HG03457 (cell line): ENCODE measurements at regions not wholly inside any gene's neighbourhood (a gene's known extent, or its start where the extent isn't known, plus 50 kb on each side); places are given as distances from the start of the nearest gene placed in this dataset.

Experiments
- ATAC-seq: cut with Tn5 transposase; IDR thresholded peaks from one replicate; pipeline ENCODE4 v1.9.1; 2021; ENCODE audit warnings: moderate number of reproducible peaks; ENCODE audit not compliant: unreplicated experiment

DNA sequence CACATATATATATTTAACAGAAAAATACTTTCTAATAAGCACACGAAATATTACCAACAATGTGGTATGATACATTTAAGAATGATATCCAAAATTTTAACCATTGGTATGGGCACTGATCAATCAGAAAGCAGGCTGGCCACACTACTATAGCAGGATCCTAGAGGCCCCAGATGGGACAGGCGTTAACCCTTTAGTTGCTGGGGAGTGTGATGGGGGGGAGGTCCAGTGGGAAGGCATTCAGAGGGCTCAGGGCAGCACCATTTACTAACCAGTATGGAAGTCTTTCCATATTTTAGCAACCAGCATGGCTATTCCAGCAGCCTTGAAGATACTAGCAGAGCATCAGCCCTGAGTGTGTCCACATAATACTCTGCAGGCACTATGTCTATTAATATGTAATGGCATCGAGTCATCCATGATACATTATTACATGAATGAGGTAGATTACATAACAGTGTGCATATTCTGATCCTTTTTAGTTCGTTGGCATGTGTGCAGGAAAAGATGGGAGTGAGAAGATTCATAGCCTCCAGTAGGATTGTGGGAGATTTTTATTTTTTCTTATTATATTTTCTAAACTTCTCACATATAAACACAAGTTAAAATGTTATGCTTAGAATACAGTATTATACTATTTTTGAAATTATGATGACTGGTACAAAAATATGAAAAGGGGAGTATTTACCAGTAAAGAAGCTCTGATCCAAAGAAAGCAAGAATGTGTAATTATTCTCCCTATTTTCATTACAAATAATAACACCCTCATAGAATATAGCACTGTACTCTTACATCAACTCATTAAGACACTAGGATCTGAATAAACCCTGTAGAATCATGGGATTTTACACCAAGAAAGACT, 78.9 kb downstream of the FAM217A start:
- no peak for ATAC-seq

DNA sequence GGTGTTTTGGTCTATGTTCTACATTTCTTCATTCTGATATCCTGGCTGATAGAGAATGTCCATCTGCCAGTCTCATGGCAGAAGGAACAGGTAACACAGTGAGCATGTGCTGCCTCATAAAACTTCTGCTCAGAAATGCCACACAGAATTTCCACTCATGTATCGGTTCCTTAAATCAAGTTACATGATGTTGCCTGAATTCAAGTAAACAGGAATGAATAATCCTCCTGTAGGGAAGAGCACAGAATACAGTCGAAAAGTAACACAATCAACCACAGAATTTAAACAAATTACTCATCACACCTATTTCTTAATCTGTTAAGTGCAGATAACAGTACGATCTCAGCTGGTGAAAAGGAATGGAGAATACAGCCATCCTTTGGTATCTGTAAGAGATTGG, 74.7 kb downstream of the FAM217A start:
- ATAC-seq: no peak

DNA sequence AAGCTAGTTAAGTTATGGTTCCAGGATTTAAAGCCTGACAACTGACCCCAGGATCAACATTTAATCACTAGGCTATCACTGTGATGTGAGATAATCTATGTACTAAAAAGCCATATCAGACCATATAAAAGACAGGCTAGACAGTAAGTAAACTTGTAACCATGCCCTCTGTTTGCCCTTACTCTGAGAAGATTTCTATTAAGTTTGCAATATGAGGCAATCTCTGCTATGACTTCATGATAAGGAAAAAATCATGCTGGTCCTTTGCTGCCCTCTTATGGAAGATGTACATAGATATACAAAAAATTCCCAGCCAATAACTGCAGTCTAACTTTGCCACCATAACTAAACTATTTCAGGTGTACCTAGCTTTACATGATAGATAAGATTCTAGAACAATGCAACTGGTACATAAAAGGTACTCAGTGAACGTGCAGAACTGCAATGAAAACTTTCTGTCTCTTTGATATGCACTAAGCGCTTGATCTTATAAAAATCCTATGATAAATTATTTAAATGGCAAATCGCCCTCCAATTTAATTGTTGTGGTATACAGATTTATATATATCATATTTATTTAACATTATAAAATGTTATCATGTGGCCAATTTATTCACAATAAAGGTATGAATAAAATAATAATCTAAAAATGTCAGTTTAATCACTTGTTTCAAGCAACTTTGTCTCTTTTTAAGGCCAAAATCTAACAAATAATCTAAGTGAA, 70.5 kb downstream of the FAM217A start:
- ATAC-seq: no peak

DNA sequence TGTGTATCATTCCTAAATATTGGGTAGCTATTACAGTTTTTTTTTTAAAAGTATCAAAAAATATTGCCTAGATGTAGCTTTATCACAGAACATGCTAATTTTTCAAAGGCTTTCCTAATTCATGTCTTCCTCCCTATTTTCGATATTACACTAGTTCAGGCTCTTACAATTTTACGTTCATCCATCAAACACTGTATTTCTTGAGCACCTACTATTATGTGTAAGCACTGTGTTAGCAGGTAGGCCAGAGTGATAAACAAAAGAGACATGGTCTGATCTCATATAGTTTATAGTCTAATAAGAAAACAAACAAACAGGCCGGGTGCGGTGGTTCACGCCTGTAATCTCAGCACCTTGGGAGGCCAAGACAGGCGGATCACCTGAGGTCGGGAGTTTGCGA, 69.5 kb downstream of the FAM217A start:
- no peak for ATAC-seq

DNA sequence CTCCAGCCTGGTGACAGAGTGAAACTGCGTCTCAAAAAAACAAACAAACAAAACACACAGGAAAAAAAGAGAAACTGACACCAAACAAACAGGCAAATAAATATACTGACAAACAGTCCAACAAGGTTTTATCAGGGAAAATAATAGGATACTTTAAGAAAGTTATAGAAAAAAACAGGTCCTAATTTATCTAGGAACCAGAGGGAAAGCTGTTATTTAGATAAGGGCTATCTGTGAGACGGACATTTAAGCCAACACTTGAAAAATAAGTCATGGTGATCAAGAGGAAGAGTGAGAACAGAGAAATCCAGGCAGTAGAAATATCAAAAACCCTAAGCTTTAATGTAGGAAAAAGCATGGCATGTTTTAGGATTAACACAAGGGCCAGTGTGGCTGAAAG, 68.9 kb downstream of the FAM217A start:
- ATAC-seq: no peak

DNA sequence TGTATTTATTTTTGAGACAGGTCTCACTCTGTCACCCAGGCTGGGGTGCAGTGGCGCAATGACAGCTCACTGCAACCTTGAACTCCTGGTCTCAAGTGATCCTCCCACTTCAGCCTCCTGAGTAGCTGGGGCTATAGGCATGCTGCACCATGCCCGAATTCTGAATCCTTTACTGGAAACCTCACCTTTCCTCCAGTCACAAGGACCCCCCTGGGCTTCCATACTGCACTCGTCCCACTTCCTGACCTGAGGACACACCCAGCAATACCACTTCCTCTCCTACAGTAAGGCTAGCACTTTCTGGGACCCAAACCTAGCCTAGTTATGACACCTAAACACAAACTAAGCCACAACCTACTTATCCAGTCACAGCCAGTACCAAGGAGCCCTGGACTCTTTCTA, 68.2 kb downstream of the FAM217A start:
- no peak for ATAC-seq

DNA sequence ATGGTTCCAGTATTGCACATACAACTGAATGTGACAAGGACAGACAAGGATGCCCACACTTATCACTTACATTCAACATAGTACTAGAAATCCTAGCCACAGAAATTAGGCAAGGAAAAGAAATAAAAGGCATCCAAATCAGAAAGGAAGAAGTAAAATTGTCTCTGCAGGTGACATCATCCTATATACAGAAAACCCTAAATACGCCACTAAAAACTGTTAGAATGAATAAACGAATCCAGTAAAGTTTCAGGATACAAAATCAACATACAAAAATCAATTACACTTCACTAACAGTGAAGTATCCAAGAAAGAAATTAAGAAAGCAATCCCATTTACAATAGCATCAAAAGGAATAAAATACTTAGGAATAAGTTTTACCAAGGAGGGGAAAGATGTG, 66.1 kb downstream of the FAM217A start:
- no peak for ATAC-seq

DNA sequence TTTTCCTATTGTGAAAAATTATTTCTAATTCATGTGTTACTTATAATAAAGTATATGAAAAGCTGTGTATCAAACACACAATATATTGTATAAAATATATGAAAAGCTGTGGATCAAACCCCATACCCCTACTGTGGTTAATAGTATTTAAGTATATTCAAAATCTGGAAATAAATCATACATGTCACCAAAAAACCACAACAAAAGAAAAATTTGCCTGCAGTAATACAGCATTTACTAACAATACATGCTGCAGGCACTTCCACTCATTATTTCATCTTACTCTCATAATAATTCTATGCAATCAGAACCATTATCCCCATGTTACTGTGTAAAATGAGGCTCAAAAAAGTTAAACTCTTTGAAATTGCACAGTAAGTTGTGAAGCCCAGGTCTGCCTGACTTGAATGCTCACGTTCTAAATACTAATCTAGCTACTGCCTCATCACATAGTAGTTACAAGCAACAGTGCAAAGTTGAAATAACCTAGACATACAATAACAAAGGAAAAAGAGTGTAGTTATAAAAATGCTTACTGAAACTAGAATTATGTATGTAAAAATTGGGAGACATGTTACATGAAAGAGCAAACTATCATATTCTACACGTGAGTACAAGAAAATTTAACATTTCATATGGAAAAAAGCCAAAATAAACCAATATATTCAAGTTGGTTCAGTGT, 61.7 kb downstream of the FAM217A start:
- ATAC-seq: no peak

DNA sequence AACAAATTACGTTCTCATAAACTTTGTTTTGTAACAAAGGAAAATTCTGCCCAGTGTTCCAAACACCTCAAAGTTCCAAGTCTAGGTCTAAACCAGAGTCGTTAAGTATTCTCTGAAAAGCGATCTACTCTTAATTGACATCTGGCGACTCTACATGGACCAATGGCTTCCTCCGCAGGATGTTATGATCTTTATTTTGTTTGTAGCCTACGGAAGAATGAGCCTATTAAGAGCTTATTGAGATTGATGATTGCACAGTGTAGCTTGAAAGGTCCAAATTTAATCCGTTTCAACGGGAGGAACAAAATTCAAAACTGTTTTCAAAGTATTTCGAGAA, 61.1 kb downstream of the FAM217A start:
- no peak for ATAC-seq

DNA sequence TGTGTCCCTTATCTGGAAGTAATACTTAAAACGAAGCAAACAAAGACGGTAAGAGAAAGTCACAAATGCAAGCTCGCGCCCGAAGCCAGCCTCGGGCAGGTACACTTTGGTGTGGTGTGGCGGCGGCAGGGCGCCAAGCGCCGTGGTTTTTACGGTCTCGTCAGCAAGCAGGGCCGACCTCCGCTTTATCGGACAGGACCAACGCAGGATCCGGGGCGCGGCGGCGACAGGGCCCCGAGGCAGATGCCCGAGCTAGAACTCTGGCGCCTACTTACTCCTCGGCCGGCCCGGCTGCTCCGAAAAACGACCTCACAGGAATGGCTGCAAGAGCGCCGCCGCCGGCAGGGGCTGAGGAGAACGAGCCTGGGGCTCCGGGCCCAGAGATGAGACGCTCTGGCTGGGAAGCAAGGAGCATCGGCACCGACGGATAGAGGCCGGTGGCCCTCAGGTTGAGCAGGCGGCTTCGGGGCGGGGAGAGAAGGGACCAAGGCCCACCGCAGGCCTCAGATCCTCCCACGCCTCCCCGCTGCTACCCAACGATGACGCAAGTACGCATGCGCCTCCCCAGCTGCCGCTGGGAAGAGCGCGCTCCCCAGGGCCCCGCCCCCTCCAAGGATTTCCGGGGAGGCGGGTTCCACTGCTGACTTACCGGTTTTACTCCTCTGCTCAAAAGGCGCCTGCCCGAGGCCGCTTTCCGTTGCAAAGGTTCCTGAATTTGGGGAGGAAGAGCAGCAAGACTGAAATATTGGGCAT, 60.6 kb downstream of the FAM217A start:
- peak; percentile 58 for ATAC-seq
